SK-N-SH (cell line): ENCODE measurements at regions not wholly inside any gene's neighbourhood (a gene's known extent, or its start where the extent isn't known, plus 50 kb on each side); places are given as distances from the start of the nearest gene placed in this dataset.

Source experiments
- CHD2 ChIP-seq: fragments of 150-350 bp; IDR thresholded peaks from 2 replicates; pipeline ENCODE4 v1.6.1; 2018; ENCODE audit warnings: low read length; ENCODE audit not compliant: partially characterized antibody
- CTCF ChIP-seq: fragments of 200-600 bp; sonication (generic); IDR thresholded peaks from 2 replicates; pipeline ENCODE4 v1.6.1; 2017; ENCODE audit warnings: antibody characterized with exemption, mild to moderate bottlenecking, moderate library complexity
- EP300 ChIP-seq, 2 experiments: IDR thresholded peaks; 2 replicates each; pipeline versions ENCODE4 v1.4.0 to v1.6.1; 2012; ENCODE audit warnings: borderline replicate concordance in 1 of 2, low read depth in 1 of 2, low read length in 1 of 2
- EZH2phosphoT487 ChIP-seq: fragments of 200-600 bp; sonication (generic); IDR thresholded peaks from 2 replicates; pipeline ENCODE4 v1.6.1; 2017; ENCODE audit warnings: low read depth, mixed run types, mild to moderate bottlenecking, antibody characterized with exemption, moderate library complexity, borderline replicate concordance
- NFIC ChIP-seq: IDR thresholded peaks from 2 replicates; pipeline ENCODE4 v1.4.0; 2012; ENCODE audit warnings: borderline replicate concordance
- NRF1 ChIP-seq: IDR thresholded peaks from 2 replicates; pipeline ENCODE4 v1.6.1; 2012; ENCODE audit warnings: low read depth, mild to moderate bottlenecking, low read length
- PBX3 ChIP-seq: IDR thresholded peaks from 2 replicates; pipeline ENCODE4; 2012
- POLR2AphosphoS5 ChIP-seq: IDR thresholded peaks from 2 replicates; pipeline ENCODE4 v1.6.1; 2012; ENCODE audit warnings: low read depth, low read length
- REST ChIP-seq: IDR thresholded peaks from 2 replicates; pipeline ENCODE4 v1.6.1; 2012; ENCODE audit warnings: mild to moderate bottlenecking, low read depth, low read length, moderate library complexity
- TAF1 ChIP-seq: IDR thresholded peaks from 2 replicates; pipeline ENCODE4 v1.6.1; 2012; ENCODE audit warnings: low read depth, mild to moderate bottlenecking, low read length, moderate library complexity, borderline replicate concordance
- ZBTB33 ChIP-seq: IDR thresholded peaks from 2 replicates; pipeline ENCODE4 v1.4.0; 2012; ENCODE audit warnings: low read depth, borderline replicate concordance

GRCh38 chr12:72162875-72163274 lies 109.3 kb upstream of the TRHDE start:
- TF ChIP-seq POLR2AphosphoS5 (no peak), NFIC (no peak), EZH2phosphoT487 (no peak), CTCF (no peak), NRF1 (no peak), TAF1 (no peak), PBX3 (no peak), REST (no peak), EP300 (IDR thresholded peaks at IDR 0.05; ENCODE audit: borderline replicate concordance in 1 of 2, low read depth in 1 of 2, low read length in 1 of 2) (no peak), ZBTB33 (no peak), CHD2 (no peak)
